WI38 (cell line): ENCODE measurements at regions not wholly inside any gene's neighbourhood (a gene's known extent, or its start where the extent isn't known, plus 50 kb on each side); places are given as distances from the start of the nearest gene placed in this dataset.

Source experiments
- H3K4me3 ChIP-seq: 2 replicates; pipeline ENCODE4 v1.5.1; 2011; ENCODE audit warnings: low read depth, mild to moderate bottlenecking, control low read depth, low read length
- TF ChIP-seq, protein P1 (sequence below): IDR thresholded peaks from 2 replicates; pipeline ENCODE4 v1.5.1; 2012; ENCODE audit warnings: low read depth, mild to moderate bottlenecking, control low read depth, low read length

DNA sequence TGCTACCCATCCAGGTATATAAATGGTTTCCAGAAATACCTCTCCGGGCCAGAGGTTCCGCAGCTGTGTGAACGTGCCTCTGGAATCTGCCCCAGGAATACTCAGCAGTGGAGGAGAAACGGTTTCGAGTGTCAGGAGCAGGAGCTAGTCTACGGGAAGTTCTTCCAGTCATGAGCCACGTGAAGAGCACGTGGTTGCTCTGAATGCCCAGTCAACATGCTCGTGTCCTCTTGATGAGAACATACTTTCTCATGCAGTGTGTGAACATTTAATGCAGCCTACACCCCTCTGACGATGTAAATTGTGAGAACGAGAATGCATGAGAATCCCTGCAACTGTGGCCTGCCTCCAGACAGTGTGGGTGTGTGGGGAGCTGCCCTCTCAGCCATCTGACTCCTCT is 277.0 kb upstream of the SHH start:
- H3K4me3 ChIP-seq = no peak overlapping the region
- TF ChIP-seq, protein P1, sequence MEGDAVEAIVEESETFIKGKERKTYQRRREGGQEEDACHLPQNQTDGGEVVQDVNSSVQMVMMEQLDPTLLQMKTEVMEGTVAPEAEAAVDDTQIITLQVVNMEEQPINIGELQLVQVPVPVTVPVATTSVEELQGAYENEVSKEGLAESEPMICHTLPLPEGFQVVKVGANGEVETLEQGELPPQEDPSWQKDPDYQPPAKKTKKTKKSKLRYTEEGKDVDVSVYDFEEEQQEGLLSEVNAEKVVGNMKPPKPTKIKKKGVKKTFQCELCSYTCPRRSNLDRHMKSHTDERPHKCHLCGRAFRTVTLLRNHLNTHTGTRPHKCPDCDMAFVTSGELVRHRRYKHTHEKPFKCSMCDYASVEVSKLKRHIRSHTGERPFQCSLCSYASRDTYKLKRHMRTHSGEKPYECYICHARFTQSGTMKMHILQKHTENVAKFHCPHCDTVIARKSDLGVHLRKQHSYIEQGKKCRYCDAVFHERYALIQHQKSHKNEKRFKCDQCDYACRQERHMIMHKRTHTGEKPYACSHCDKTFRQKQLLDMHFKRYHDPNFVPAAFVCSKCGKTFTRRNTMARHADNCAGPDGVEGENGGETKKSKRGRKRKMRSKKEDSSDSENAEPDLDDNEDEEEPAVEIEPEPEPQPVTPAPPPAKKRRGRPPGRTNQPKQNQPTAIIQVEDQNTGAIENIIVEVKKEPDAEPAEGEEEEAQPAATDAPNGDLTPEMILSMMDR = no peak

DNA sequence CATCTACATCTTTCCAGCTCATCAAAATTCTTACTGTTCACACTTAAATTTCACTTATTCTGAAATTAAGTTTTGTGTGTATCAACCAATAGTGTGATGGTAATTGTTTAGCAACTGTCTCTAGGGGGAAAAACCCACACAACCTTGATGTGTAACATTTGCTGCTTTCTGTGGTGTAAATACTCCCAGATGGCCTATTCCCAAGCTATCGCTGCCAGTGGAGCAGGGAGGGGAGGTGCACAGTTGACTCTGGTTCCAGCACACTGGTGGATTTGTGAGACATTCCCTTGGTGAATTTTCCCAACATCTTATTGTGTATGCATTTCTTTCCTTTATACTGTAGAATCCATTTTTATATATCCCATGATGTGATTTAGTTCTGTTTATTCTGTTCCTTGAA is 275.9 kb upstream of the SHH start:
- no peak overlapping the region for H3K4me3 ChIP-seq
- TF ChIP-seq, protein P1 = no peak

DNA sequence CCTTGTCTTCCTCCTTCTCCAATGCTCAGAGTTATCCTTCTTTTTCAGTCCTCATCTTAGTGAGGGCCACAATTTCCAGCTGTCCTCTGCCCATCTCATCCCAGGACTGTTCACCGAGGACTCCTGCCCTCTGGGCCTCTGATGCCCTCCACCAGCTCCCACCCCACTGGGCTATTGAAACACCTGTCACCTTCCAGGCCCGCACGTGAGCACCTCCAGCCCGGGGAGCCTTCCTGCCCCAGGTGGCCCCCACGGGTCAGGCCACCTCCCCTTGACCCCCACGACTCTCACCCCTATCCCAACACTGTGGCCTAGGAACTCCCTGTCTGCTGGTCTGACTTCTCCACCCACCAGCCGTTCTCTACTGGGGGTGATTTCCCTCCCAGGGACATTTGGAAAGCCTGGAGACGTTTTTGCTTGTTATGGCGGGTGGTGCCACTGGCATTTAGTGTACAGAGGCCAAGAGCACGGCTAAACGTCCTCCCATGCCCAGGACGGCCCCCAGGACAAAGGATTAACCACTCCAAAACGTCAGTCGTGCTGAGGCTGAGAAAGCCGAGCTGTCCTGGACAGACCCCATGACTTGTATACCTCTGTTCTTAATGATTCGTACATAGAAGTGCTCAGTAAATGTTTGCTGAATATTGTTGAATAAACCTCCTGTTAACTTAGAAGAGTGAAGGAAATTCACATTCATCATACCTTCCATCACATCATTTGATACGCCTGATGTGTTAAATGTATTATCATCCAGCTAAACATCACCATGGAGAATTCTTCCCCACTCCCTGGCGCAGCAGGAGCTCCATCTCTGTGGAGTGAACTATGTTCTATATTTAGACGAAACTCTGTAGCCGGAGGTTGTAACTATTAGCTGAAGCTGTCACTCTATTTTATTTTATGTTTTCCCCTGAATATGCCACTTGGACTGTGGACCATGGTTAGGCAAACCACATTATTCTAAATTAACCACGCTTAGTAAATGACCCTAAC is 270.1 kb upstream of the SHH start:
- TF ChIP-seq, protein P1 = no peak
- no peak overlapping the region for H3K4me3 ChIP-seq

DNA sequence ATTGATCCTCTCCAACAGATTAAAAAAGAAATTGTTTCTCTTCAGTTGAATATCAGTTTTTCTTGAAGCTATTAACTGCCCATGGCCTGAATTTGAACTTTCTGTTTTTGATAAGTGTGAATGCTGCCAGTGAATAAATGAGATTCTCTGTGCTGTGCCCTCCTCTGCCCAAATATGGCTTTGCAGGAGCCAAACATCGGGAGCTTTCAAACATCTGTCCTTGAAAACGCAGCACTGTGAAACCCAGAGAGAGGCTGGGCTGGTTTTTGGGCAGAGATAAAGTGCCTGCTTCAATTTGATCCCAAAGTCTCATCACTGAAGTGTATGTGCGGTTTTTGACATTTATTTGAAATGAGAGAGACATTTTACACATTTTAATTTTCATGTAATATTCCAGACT is 268.3 kb upstream of the SHH start:
- H3K4me3 ChIP-seq = no peak overlapping the region
- TF ChIP-seq, protein P1 = no peak

DNA sequence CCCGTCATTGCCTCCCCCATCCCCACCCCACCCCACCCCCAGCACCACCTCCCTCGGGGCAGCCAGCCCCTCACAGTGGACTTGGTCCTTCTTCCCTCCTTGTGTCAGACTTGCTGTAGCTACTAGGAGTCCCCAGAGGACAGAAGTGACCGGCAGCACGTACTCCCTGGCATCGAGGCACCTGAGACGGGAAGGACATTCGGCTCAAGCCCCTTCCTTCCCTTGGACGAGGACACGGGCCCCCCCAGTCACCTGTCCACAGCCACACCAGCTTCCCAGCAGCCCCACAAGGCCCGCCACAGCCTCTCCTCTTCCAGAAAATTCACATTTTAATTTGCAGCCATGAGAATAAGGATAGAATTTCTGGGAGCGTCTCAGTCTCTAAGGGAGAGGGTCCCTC is 267.8 kb upstream of the SHH start:
- TF ChIP-seq, protein P1 = no peak
- H3K4me3 ChIP-seq = no peak overlapping the region

DNA sequence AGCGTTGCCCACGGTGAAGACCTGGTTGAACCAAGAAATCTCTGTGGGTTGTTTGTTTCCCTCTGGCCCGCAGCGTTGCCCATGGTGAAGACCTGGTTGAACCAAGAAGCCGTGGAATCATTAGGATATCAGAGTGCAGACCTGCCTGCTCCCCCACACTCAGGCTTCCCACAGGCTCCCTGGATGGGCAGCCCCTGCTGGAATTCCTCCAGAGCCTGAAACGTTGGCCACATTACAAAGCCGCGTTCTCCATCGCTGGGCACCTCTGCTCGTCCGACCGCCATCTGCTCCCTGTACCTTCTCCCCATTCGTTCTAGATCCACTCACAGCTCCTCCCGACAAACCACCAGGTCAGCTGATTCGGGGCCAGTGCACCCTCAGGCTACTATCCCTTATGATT is 266.9 kb upstream of the SHH start:
- no peak overlapping the region for H3K4me3 ChIP-seq
- TF ChIP-seq, protein P1 = no peak

DNA sequence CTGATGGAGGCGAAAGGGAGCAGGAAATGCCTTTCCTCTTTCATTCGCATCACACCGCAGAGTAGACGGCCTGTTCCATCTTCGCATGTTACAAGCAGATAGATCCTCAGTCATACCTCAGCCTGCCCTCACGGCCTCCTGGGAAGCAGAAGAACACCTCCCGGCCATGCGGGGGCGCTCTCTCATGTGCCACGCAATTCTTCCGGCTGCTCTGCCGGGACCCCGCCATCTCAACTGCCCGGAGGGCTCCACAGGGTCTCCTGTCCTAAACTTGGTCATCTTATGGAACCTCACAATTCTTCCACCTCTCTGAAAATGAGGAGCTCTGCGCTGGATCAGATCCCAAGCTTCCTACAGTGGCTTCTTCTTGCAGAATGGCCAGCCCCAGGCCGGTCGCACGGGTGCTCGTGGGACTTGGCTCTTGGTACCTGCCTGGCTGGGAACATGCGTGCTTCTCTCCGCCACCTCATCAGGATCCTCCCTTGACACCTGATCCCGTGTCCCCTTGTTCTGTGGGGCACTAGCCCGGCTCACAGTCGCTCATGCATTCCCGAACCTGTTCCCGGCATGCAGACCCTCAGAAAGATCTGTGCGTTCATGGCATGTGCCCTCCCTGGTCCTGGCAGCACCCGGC is 262.8 kb upstream of the SHH start:
- TF ChIP-seq, protein P1 = no peak
- H3K4me3 ChIP-seq = no peak overlapping the region
